GM13977 (cell line): ENCODE measurements at regions not wholly inside any gene's neighbourhood (a gene's known extent, or its start where the extent isn't known, plus 50 kb on each side); places are given as distances from the start of the nearest gene placed in this dataset.

ENCODE experiments used
- DNase-seq: peaks from one replicate; pipeline ENCODE4 v3.0.0; 2012; ENCODE audit warnings: low spot score
- CTCF ChIP-seq: IDR thresholded peaks from 2 replicates; pipeline ENCODE4 v1.5.1; 2012; ENCODE audit warnings: mild to moderate bottlenecking, control low read depth; ENCODE audit not compliant: insufficient read depth; ENCODE audit errors: extremely low read depth, missing control alignments
- in situ Hi-C: fragments of 300-500 bp; cut with MboI; formaldehyde crosslinking; loops from one replicate; pipeline ENCODE4 v1.12.0; 2022; ENCODE audit warnings: low sequenced_read_pairs, low pct_unique_long_range_greater_than_20kb, mixed read lengths, inconsistent platforms; ENCODE audit not compliant: unreplicated experiment

- no peak for DNase-seq
- in situ Hi-C loops, result no loop called here
Observed at GRCh38 chr18:51614033-51614432, 416.6 kb upstream of the MEX3C start.

GRCh38 chr18:51614967-51615571 is 417.6 kb upstream of the MEX3C start:
- DNase-seq, result no peak
- no peak for TF ChIP-seq CTCF
- in situ Hi-C loops, result no loop called here

More at GRCh38 chr18:51614033-51614432, 416.6 kb upstream of the MEX3C start:
- TF ChIP-seq CTCF, result no peak

- in situ Hi-C loops, result no loop called here
- TF ChIP-seq CTCF, result no peak
- DNase-seq, result no peak
Observed at GRCh38 chr18:51617167-51617566, 419.7 kb upstream of the MEX3C start.

- no peak for DNase-seq
Observed at GRCh38 chr18:51617572-51618260, 420.2 kb upstream of the MEX3C start.

GRCh38 chr18:51619283-51619682 is 421.8 kb upstream of the MEX3C start:
- in situ Hi-C loops, result no loop called here
- no peak for TF ChIP-seq CTCF
- DNase-seq, result no peak

More at GRCh38 chr18:51617572-51618260, 420.2 kb upstream of the MEX3C start:
- TF ChIP-seq CTCF, result no peak
- in situ Hi-C loops, result no loop called here

- peak; percentile 57 for DNase-seq
- peak; percentile 88 for TF ChIP-seq CTCF
- in situ Hi-C loops, result no loop called here
Observed at GRCh38 chr18:51621113-51621863, 423.8 kb upstream of the MEX3C start.
